DMS53 treated with DMSO at 0.1 percent for 48 hours (cell line): ENCODE measurements at regions not wholly inside any gene's neighbourhood (a gene's known extent, or its start where the extent isn't known, plus 50 kb on each side); places are given as distances from the start of the nearest gene placed in this dataset.
"Not testable (repeated sequence)": the region's sequence is repeated elsewhere in the genome, so short reads cannot be mapped to it uniquely, and the experiment has no call there.

Experiments used
- DNase-seq: peaks from one replicate; lab custom pipeline; 2025; ENCODE audit not compliant: unreplicated experiment; lab: John Stamatoyannopoulos, UW

GRCh38 chr6:30807566-30807965 is 63.2 kb upstream of the IER3 start:
- DNase-seq = not testable (repeated sequence)

GRCh38 chr6:30806581-30807183 is 62.3 kb upstream of the IER3 start:
- no peak for DNase-seq

- no peak for DNase-seq
These were observed 60.0 kb upstream of the IER3 start for GRCh38 chr6:30804333-30804732.

- DNase-seq = no peak
These were observed 58.4 kb upstream of the IER3 start for GRCh38 chr6:30802731-30803130.

- DNase-seq = no peak
These were observed 57.6 kb upstream of the IER3 start for GRCh38 chr6:30801950-30802349.

GRCh38 chr6:30800871-30801270 is 56.5 kb upstream of the IER3 start:
- no peak for DNase-seq

- DNase-seq = no peak
These were observed 54.9 kb upstream of the IER3 start for GRCh38 chr6:30799210-30799609.

GRCh38 chr6:30798494-30798893 is 54.1 kb upstream of the IER3 start:
- no peak for DNase-seq

GRCh38 chr6:30795549-30796293 is 51.4 kb upstream of the IER3 start:
- DNase-seq = no peak
